Activated CD8-positive, alpha-beta T cell treated with anti-CD3 and anti-CD28 coated beads for 36 hours (primary cell): ENCODE measurements at regions not wholly inside any gene's neighbourhood (a gene's known extent, or its start where the extent isn't known, plus 50 kb on each side); places are given as distances from the start of the nearest gene placed in this dataset.

Source experiments
- ATAC-seq: fragments of 200-7000 bp; cut with Tn5 transposase; one replicate; pipeline ENCODE4 v1.10.0; 2021; ENCODE audit warnings: mild to moderate bottlenecking, moderate library complexity
- CTCF ChIA-PET: fragments of 350-600 bp; sonication (Branson Sonifier 250); formaldehyde crosslinking; loops from one replicate; lab custom pipeline; 2021; ENCODE audit warnings: antibody characterized with exemption; lab: Charles Lee
- POLR2A ChIA-PET: fragments of 350-600 bp; sonication (Branson Sonifier 250); formaldehyde crosslinking; loops from one replicate; lab custom pipeline; 2021; ENCODE audit warnings: antibody characterized with exemption; lab: Charles Lee
- DNase-seq: peaks from one replicate; pipeline ENCODE4 v3.0.0-alpha.2; 2020
- H3K27ac Mint-ChIP-seq: one replicate; pipeline ENCODE4 v1.8.0; 2021; ENCODE audit warnings: mild to moderate bottlenecking, mixed read lengths
- H3K27me3 Mint-ChIP-seq: one replicate; pipeline ENCODE4 v1.8.0; 2021; ENCODE audit warnings: mixed read lengths
- H3K36me3 Mint-ChIP-seq: one replicate; pipeline ENCODE4 v1.8.0; 2021; ENCODE audit warnings: low read depth, mixed read lengths
- H3K4me1 Mint-ChIP-seq: one replicate; pipeline ENCODE4 v1.8.0; 2021; ENCODE audit warnings: low read depth, mixed read lengths
- H3K4me3 Mint-ChIP-seq: one replicate; pipeline ENCODE4 v1.8.0; 2021; ENCODE audit warnings: mild to moderate bottlenecking, moderate library complexity, mixed read lengths
- H3K9me3 Mint-ChIP-seq: one replicate; pipeline ENCODE4 v1.8.0; 2021; ENCODE audit warnings: mixed read lengths
- CTCF ChIP-seq: fragments of 200-600 bp; IDR thresholded peaks from one replicate; pipeline ENCODE4 v1.8.0; 2022; ENCODE audit warnings: antibody characterized with exemption, mild to moderate bottlenecking
- intact Hi-C: fragments of 100-400 bp; cut with micrococcal nuclease; formaldehyde crosslinking; loops from one replicate; pipeline ENCODE4 v1.10.0; 2022

- Mint-ChIP-seq H3K36me3 (no peaks in the 10 kb centered on the region), H3K4me3 (no peak overlapping the region), H3K27ac (no peak overlapping the region), H3K4me1 (no peaks in the 10 kb centered on the region), H3K9me3 (peaks cover 16% of the 10 kb centered on the region), H3K27me3 (no peaks in the 10 kb centered on the region)
- POLR2A ChIA-PET, result no interaction called here
- no peak for TF ChIP-seq CTCF
- no peak for ATAC-seq
- intact Hi-C loops, result no loop called here
- CTCF ChIA-PET, result no interaction called here
- no peak for DNase-seq
Observed at GRCh38 chr4:19256823-19257222, 994.9 kb upstream of the SLIT2 start.

- H3K36me3 Mint-ChIP-seq, result no peaks in the 10 kb centered on the region
- intact Hi-C loops, result no loop called here
Observed at GRCh38 chr4:19254486-19254885, 997.2 kb upstream of the SLIT2 start.

GRCh38 chr4:19248023-19248422, 1003.7 kb upstream of the SLIT2 start:
- POLR2A ChIA-PET, result no interaction called here
- H3K27me3 Mint-ChIP-seq, result no peaks in the 10 kb centered on the region
- ATAC-seq (no peak), DNase-seq (no peak)
- H3K4me1 Mint-ChIP-seq, result no peaks in the 10 kb centered on the region
- intact Hi-C loops, result no loop called here
- no peak overlapping the region for H3K4me3 Mint-ChIP-seq
- CTCF ChIA-PET, result interaction anchor here (1.2 kb wide), 1 partner anchor 9 kb away, joined by 3 read pairs; no protein-coding TSS in a partner anchor
- no peak for TF ChIP-seq CTCF
- peaks cover 15% of the 10 kb centered on the region for H3K9me3 Mint-ChIP-seq
- no peaks in the 10 kb centered on the region for H3K36me3 Mint-ChIP-seq
- H3K27ac Mint-ChIP-seq, result no peak overlapping the region

More at GRCh38 chr4:19254486-19254885, 997.2 kb upstream of the SLIT2 start:
- Mint-ChIP-seq H3K4me1 (no peaks in the 10 kb centered on the region), H3K4me3 (no peak overlapping the region), H3K9me3 (peaks cover 17% of the 10 kb centered on the region), H3K27me3 (no peaks in the 10 kb centered on the region), H3K27ac (no peak overlapping the region)
- no peak for ATAC-seq
- no peak for DNase-seq
- CTCF ChIA-PET, result no interaction called here
- POLR2A ChIA-PET, result no interaction called here
- no peak for TF ChIP-seq CTCF

GRCh38 chr4:19241895-19242294, 1009.8 kb upstream of the SLIT2 start:
- TF ChIP-seq CTCF, result no peak
- H3K4me3 Mint-ChIP-seq, result no peak overlapping the region
- H3K27me3 Mint-ChIP-seq, result no peaks in the 10 kb centered on the region
- H3K36me3 Mint-ChIP-seq, result no peaks in the 10 kb centered on the region
- DNase-seq, result no peak
- ATAC-seq, result no peak
- H3K27ac Mint-ChIP-seq, result no peak overlapping the region
- ChIA-PET CTCF (no interaction called here), POLR2A (no interaction called here)
- H3K9me3 Mint-ChIP-seq, result peaks cover 7% of the 10 kb centered on the region
- H3K4me1 Mint-ChIP-seq, result no peaks in the 10 kb centered on the region
- intact Hi-C loops, result no loop called here

- intact Hi-C loops, result no loop called here
- POLR2A ChIA-PET, result no interaction called here
- Mint-ChIP-seq H3K4me1 (no peaks in the 10 kb centered on the region), H3K4me3 (no peak overlapping the region), H3K27ac (no peak overlapping the region), H3K27me3 (no peaks in the 10 kb centered on the region), H3K9me3 (peaks cover 6% of the 10 kb centered on the region), H3K36me3 (no peaks in the 10 kb centered on the region)
- CTCF ChIA-PET, result interaction anchor here (1.5 kb wide), 1 partner anchor 9 kb away, joined by 3 read pairs; no protein-coding TSS in a partner anchor
- no peak for TF ChIP-seq CTCF
- ATAC-seq (no peak), DNase-seq (no peak)
Observed at GRCh38 chr4:19239565-19239964, 1012.1 kb upstream of the SLIT2 start.
